RWPE2 (cell line): ENCODE measurements at regions not wholly inside any gene's neighbourhood (a gene's known extent, or its start where the extent isn't known, plus 50 kb on each side); places are given as distances from the start of the nearest gene placed in this dataset.

Experiments
- ATAC-seq: fragments of 200-7000 bp; cut with Tn5 transposase; 3 replicates; pipeline ENCODE4 v1.9.1; 2021; ENCODE audit warnings: low read depth
- DNase-seq: peaks from one replicate; pipeline ENCODE4 v3.0.0-alpha.2; 2020; ENCODE audit warnings: low spot score
- H3K27ac ChIP-seq: fragments of 450-650 bp; 2 replicates; pipeline ENCODE4 v1.5.1; 2017; ENCODE audit warnings: mild to moderate bottlenecking; ENCODE audit not compliant: poor library complexity, severe bottlenecking
- H3K27me3 ChIP-seq: fragments of 250-450 bp; sonication (Bioruptor Pico); 2 replicates; pipeline ENCODE4 v1.5.1; 2021; ENCODE audit warnings: mild to moderate bottlenecking, moderate library complexity; ENCODE audit not compliant: insufficient read depth, poor library complexity, severe bottlenecking
- H3K36me3 ChIP-seq: fragments of 250-450 bp; sonication (Bioruptor Pico); 2 replicates; pipeline ENCODE4 v1.5.1; 2020; ENCODE audit warnings: low read depth, mild to moderate bottlenecking, moderate library complexity
- H3K4me1 ChIP-seq: fragments of 250-450 bp; sonication (Bioruptor Pico); 2 replicates; pipeline ENCODE4 v1.5.1; 2021; ENCODE audit warnings: mild to moderate bottlenecking, moderate library complexity; ENCODE audit not compliant: insufficient read depth, poor library complexity, severe bottlenecking
- H3K4me3 ChIP-seq: fragments of 250-450 bp; sonication (Bioruptor Pico); 2 replicates; pipeline ENCODE4 v1.5.1; 2021; ENCODE audit warnings: mild to moderate bottlenecking, moderate library complexity; ENCODE audit not compliant: severe bottlenecking
- H3K9me3 ChIP-seq: fragments of 250-450 bp; sonication (Bioruptor Pico); 2 replicates; pipeline ENCODE4 v1.5.1; 2021; ENCODE audit warnings: mild to moderate bottlenecking, moderate library complexity; ENCODE audit not compliant: severe bottlenecking
- TF ChIP-seq, protein P1 (sequence below): fragments of 450-650 bp; IDR thresholded peaks from one replicate; pipeline ENCODE4 v1.5.1; 2017; ENCODE audit warnings: mild to moderate bottlenecking, moderate library complexity; ENCODE audit not compliant: poor library complexity, severe bottlenecking

GRCh38 chr14:79949906-79950305 lies 261.4 kb downstream of the DIO2 start:
- no peak for DNase-seq
- no peak for ATAC-seq
- Histone ChIP-seq H3K4me1 (no peaks in the 10 kb centered on the region), H3K36me3 (no peaks in the 10 kb centered on the region), H3K4me3 (no peak overlapping the region), H3K27ac (no peak overlapping the region), H3K27me3 (no peaks in the 10 kb centered on the region), H3K9me3 (no peaks in the 10 kb centered on the region)
- TF ChIP-seq, protein P1, sequence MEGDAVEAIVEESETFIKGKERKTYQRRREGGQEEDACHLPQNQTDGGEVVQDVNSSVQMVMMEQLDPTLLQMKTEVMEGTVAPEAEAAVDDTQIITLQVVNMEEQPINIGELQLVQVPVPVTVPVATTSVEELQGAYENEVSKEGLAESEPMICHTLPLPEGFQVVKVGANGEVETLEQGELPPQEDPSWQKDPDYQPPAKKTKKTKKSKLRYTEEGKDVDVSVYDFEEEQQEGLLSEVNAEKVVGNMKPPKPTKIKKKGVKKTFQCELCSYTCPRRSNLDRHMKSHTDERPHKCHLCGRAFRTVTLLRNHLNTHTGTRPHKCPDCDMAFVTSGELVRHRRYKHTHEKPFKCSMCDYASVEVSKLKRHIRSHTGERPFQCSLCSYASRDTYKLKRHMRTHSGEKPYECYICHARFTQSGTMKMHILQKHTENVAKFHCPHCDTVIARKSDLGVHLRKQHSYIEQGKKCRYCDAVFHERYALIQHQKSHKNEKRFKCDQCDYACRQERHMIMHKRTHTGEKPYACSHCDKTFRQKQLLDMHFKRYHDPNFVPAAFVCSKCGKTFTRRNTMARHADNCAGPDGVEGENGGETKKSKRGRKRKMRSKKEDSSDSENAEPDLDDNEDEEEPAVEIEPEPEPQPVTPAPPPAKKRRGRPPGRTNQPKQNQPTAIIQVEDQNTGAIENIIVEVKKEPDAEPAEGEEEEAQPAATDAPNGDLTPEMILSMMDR: no peak

DNA sequence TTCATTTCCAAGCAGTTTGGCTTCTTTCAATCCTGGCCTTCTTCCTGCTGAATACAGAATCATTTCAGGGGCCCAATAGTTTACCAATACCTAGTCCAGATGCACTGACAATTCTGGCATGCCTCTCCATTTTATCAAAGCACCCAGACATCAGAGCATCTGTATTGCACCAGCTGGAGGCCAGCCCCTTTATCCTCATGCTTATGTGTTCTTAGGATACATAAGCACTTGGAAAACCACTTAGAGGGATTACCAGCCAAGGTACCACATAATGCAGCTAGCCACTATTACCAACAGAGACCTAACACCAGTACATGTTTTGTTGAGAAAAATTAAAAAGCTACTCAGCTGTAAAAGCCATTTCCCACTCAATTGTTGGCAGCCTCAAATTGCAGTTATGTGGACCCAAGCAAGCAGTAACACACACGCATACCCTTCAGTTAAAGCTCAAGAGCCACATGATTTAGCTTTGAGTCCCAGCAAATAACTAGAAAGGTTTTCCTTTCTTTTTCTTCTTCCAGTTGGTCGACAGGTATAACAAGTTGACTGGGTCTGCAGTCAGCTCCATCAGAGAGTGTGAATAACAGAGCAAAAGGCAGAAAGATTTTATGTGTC lies 263.8 kb downstream of the DIO2 start:
- H3K4me3 ChIP-seq: no peak overlapping the region
- H3K27ac ChIP-seq: no peak overlapping the region
- no peaks in the 10 kb centered on the region for H3K36me3 ChIP-seq
- TF ChIP-seq, protein P1: no peak
- ATAC-seq (no peak), DNase-seq (no peak)
- H3K9me3 ChIP-seq: no peaks in the 10 kb centered on the region
- H3K27me3 ChIP-seq: no peaks in the 10 kb centered on the region
- H3K4me1 ChIP-seq: no peaks in the 10 kb centered on the region

GRCh38 chr14:79939235-79939634 lies 272.1 kb downstream of the DIO2 start:
- H3K9me3 ChIP-seq: no peaks in the 10 kb centered on the region
- no peak overlapping the region for H3K27ac ChIP-seq
- no peak for DNase-seq
- no peak overlapping the region for H3K4me3 ChIP-seq
- peaks cover 6% of the 10 kb centered on the region for H3K27me3 ChIP-seq
- no peaks in the 10 kb centered on the region for H3K4me1 ChIP-seq
- no peak for ATAC-seq
- no peaks in the 10 kb centered on the region for H3K36me3 ChIP-seq
- TF ChIP-seq, protein P1: no peak

DNA sequence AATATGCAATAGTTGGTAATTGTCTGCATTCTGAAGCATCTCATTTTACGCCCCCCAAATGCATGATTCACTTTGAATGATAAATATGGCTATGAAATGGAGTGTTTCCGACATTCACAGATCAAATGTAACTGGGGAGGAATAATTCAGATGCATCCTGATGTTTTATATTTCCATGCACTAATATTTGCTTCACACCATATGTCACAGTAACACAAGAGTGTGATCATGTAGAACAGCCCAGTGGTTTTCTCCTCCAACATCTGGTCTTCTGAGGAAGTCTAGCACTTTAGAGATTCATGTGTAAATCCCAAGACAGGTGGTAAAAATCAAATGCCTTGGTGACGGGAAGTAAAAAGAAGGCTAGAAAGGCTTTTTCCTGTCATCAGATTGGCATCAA lies 273.1 kb downstream of the DIO2 start:
- DNase-seq (no peak), ATAC-seq (no peak)
- Histone ChIP-seq H3K27me3 (peaks cover 6% of the 10 kb centered on the region), H3K27ac (no peak overlapping the region), H3K4me3 (no peak overlapping the region), H3K4me1 (no peaks in the 10 kb centered on the region), H3K36me3 (no peaks in the 10 kb centered on the region), H3K9me3 (no peaks in the 10 kb centered on the region)
- TF ChIP-seq, protein P1: no peak

GRCh38 chr14:79937433-79937832 lies 273.9 kb downstream of the DIO2 start:
- DNase-seq: no peak

More at GRCh38 chr14:79937433-79937832, 273.9 kb downstream of the DIO2 start:
- Histone ChIP-seq H3K36me3 (no peaks in the 10 kb centered on the region), H3K4me3 (no peak overlapping the region), H3K4me1 (no peaks in the 10 kb centered on the region), H3K27me3 (peaks cover 5% of the 10 kb centered on the region), H3K27ac (no peak overlapping the region), H3K9me3 (no peaks in the 10 kb centered on the region)
- ATAC-seq: no peak
- TF ChIP-seq, protein P1: no peak
